Stomach smooth muscle (tissue), 2 donors: ENCODE measurements at regions not wholly inside any gene's neighbourhood (a gene's known extent, or its start where the extent isn't known, plus 50 kb on each side); places are given as distances from the start of the nearest gene placed in this dataset.
"Not testable (repeated sequence)": the region's sequence is repeated elsewhere in the genome, so short reads cannot be mapped to it uniquely, and the experiment has no call there.

Source experiments
- H3K27ac ChIP-seq: one replicate; pipeline ENCODE4 v1.7.0; 2013; ENCODE audit warnings: mild to moderate bottlenecking, low read length, inconsistent platforms
- H3K27me3 ChIP-seq, 2 donors: one replicate each; pipeline ENCODE4 v1.7.0; 2013; ENCODE audit warnings: low read length in 2 of 2; ENCODE audit not compliant: insufficient read depth in 2 of 2, control insufficient read depth in 1 of 2
- H3K36me3 ChIP-seq, 2 donors: one replicate each; pipeline ENCODE4 v1.7.0; 2013; ENCODE audit warnings: low read length in 2 of 2; ENCODE audit not compliant: control insufficient read depth in 2 of 2, insufficient read depth in 2 of 2
- H3K4me1 ChIP-seq: one replicate; pipeline ENCODE4 v1.7.0; 2013; ENCODE audit warnings: low read length; ENCODE audit not compliant: control insufficient read depth, insufficient read depth
- H3K4me3 ChIP-seq, 2 donors: one replicate each; pipeline ENCODE4 v1.7.0; 2013; ENCODE audit warnings: low read length in 2 of 2
- H3K9ac ChIP-seq, 2 donors: one replicate each; pipeline ENCODE4 v1.7.0; 2013; ENCODE audit warnings: low read length in 2 of 2, mild to moderate bottlenecking in 1 of 2
- H3K9me3 ChIP-seq, 2 donors: one replicate each; pipeline ENCODE4 v1.7.0; 2013; ENCODE audit warnings: low read length in 2 of 2; ENCODE audit not compliant: control insufficient read depth in 2 of 2
- donor health status: healthy.
- donor health status: Pancreatic carcinoma.

- H3K9ac ChIP-seq, H3K4me3 ChIP-seq, H3K36me3 ChIP-seq, H3K27me3 ChIP-seq, H3K27ac ChIP-seq, H3K9me3 ChIP-seq, H3K4me1 ChIP-seq: not testable (repeated sequence)
Observed at GRCh38 chr5:56731473-56731872, 83.9 kb upstream of the MAP3K1 start.

- no peak overlapping the region for H3K4me3 ChIP-seq
- no peaks in the 10 kb centered on the region for H3K27me3 ChIP-seq
- H3K27ac ChIP-seq: no peak overlapping the region
- no peak overlapping the region for H3K9ac ChIP-seq
- H3K4me1 ChIP-seq: no peaks in the 10 kb centered on the region
- H3K9me3 ChIP-seq: no peaks in the 10 kb centered on the region
- H3K36me3 ChIP-seq: no peaks in the 10 kb centered on the region
Observed at GRCh38 chr5:56729488-56729887, 85.9 kb upstream of the MAP3K1 start.

- no peak overlapping the region for H3K9ac ChIP-seq
- H3K27me3 ChIP-seq: no peaks in the 10 kb centered on the region
- no peaks in the 10 kb centered on the region for H3K36me3 ChIP-seq
- no peaks in the 10 kb centered on the region for H3K4me1 ChIP-seq
- no peak overlapping the region for H3K27ac ChIP-seq
- no peak overlapping the region for H3K4me3 ChIP-seq
- H3K9me3 ChIP-seq: no peaks in the 10 kb centered on the region
Observed at GRCh38 chr5:56725711-56726411, 89.5 kb upstream of the MAP3K1 start.

- H3K4me3 ChIP-seq, H3K27me3 ChIP-seq, H3K9ac ChIP-seq, H3K27ac ChIP-seq, H3K36me3 ChIP-seq, H3K9me3 ChIP-seq, H3K4me1 ChIP-seq: not testable (repeated sequence)
Observed at GRCh38 chr5:56724857-56725256, 90.5 kb upstream of the MAP3K1 start.

GRCh38 chr5:56722317-56722716 is 93.0 kb upstream of the MAP3K1 start:
- H3K36me3 ChIP-seq: no peaks in the 10 kb centered on the region
- H3K9me3 ChIP-seq: no peaks in the 10 kb centered on the region
- no peaks in the 10 kb centered on the region for H3K4me1 ChIP-seq
- H3K27ac ChIP-seq: no peak overlapping the region
- H3K9ac ChIP-seq: no peak overlapping the region
- no peak overlapping the region for H3K4me3 ChIP-seq
- no peaks in the 10 kb centered on the region for H3K27me3 ChIP-seq

- Histone ChIP-seq H3K27ac (no peak overlapping the region), H3K4me1 (no peaks in the 10 kb centered on the region), H3K9me3 (no peaks in the 10 kb centered on the region), H3K9ac (no peak overlapping the region), H3K36me3 (no peaks in the 10 kb centered on the region), H3K27me3 (no peaks in the 10 kb centered on the region), H3K4me3 (no peak overlapping the region)
Observed at GRCh38 chr5:56717253-56717987, 97.9 kb upstream of the MAP3K1 start.

- Histone ChIP-seq H3K27ac (no peak overlapping the region), H3K4me1 (no peaks in the 10 kb centered on the region), H3K4me3 (no peak overlapping the region), H3K9ac (no peak overlapping the region), H3K9me3 (no peaks in the 10 kb centered on the region), H3K36me3 (no peaks in the 10 kb centered on the region), H3K27me3 (no peaks in the 10 kb centered on the region)
Observed at GRCh38 chr5:56715986-56716385, 99.4 kb upstream of the MAP3K1 start.

GRCh38 chr5:56712895-56713591 is 102.3 kb upstream of the MAP3K1 start:
- Histone ChIP-seq H3K9me3 (no peaks in the 10 kb centered on the region), H3K36me3 (no peaks in the 10 kb centered on the region), H3K4me1 (no peaks in the 10 kb centered on the region), H3K27me3 (no peaks in the 10 kb centered on the region), H3K27ac (no peak overlapping the region), H3K4me3 (no peak overlapping the region), H3K9ac (no peak overlapping the region)

GRCh38 chr5:56710826-56711590 is 104.3 kb upstream of the MAP3K1 start:
- no peak overlapping the region for H3K27ac ChIP-seq

GRCh38 chr5:56706504-56706903 is 108.8 kb upstream of the MAP3K1 start:
- Histone ChIP-seq H3K4me3 (no peak overlapping the region), H3K9me3 (no peaks in the 10 kb centered on the region), H3K36me3 (no peaks in the 10 kb centered on the region), H3K27me3 (peaks cover 0 to 4% of the 10 kb centered on the region in 2 donors), H3K9ac (no peak overlapping the region), H3K4me1 (no peaks in the 10 kb centered on the region), H3K27ac (no peak overlapping the region)

More at GRCh38 chr5:56710826-56711590, 104.3 kb upstream of the MAP3K1 start:
- Histone ChIP-seq H3K27me3 (no peaks in the 10 kb centered on the region), H3K9ac (no peak overlapping the region), H3K36me3 (no peaks in the 10 kb centered on the region), H3K9me3 (no peaks in the 10 kb centered on the region), H3K4me1 (no peaks in the 10 kb centered on the region), H3K4me3 (no peak overlapping the region)
